ENCODE measurements at regions not wholly inside any gene's neighbourhood (a gene's known extent, or its start where the extent isn't known, plus 50 kb on each side); places are given as distances from the start of the nearest gene placed in this dataset.

DNA sequence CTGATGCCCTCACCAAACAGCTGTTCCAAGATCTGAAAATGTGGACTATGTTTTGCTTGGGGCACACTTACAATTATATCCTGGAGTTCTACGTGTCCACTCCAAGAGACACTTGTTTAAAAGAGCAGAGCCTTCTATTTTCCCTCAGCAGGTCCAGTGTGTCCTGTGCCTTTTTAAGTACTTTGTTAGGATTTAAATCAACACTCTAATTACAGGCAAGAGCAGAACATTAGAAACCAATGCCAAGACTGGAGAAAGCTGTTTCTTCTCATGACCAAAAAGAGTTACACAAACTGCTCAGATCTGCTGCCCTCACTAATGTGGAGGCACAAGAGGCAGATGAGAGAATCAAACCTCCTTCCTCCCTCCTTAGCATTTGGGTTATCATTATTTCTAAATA lies 452.9 kb downstream of the LMO4 start:
- no peak for DNase-seq (ENCODE audit: low spot score)

DNA sequence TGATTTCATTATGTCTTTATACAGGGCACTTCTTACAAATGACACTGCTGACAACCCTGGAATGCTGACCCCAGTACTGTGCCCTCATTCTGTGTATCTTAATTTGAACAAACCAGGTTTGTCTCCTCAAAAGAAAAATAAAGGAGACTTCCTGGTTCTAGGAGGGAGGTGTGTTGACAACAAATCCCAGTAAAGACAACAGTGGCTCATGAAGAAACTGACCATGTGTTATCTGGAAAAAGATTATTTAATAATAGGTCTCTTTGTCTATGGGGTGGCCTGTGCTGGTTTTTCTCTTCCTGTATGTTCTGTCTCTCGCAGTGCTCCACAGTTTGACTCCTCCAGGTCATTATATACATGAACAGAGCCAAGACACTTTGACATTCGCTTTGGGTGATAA lies 454.6 kb downstream of the LMO4 start:
- no peak for DNase-seq (ENCODE audit: low spot score)

DNA sequence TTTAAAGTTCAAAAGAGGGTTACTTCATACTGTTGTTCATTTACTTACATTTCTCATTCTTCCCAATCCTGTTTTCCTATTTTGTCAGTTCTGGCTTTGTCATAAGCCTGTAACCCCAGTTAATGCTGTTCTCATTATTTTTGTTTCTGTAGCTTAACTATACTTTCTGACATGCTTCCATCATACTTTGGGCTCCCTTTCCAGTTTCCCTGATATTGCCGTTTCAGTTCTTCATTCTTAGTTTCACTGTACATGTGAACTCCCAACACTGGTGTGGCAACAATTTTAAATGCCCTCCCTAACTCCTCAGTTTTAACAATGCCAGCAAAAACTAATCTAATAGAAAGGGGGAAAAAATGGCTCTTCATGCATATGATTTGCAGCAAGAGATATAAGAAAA lies 456.7 kb downstream of the LMO4 start:
- no peak for DNase-seq (ENCODE audit: low spot score)

DNA sequence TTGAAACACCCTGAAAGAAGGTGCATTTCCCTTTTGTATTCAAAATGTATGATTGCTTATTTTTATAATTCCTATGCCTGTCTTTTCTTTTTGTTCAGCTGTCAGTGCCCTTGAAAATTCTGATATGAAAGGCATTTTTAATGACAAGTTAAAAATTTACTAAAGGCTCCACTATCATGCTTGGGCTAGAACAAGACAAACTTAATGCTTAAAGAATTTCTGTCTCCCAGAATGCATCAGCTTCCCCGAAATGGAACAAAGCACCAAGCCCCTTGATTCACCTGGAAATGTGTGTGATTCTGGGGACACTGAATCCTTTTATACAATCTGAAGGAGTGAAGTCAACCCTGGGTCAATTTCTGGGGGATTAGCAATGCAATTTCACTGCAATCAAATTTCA lies 457.5 kb downstream of the LMO4 start:
- no peak for DNase-seq (ENCODE audit: low spot score)

DNA sequence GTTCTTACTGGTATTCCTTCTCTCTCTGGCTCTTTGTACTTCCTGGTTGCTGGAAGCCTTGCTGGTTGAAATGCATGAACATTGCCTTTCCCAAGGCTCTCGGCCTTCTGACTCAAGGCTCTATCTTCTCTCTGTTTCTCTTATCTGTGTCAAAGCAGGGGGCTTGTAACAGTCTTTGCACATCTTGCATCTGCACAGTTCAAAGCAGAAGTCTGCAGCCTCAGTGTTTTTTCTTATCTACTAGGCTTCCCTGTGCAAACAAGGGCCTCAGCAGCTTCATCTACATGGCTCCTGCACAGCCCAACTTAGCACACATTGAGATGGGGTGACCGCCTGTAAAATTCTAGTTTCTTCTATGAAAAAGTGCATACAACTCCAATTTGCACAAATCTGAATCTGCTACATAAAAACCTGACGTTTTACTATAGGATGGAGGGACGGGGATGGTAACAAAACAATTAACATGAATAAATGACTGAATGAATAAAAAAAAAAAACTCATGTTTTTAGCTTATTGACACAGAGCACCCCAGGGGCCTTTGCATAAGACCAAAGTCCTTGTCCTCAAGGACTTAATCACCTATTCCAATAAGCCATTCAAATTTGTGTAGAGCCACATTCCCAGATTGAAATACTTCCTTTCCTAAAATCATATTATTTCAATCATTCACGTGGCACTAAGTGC lies 458.3 kb downstream of the LMO4 start:
- no peak for DNase-seq (ENCODE audit: low spot score)

DNA sequence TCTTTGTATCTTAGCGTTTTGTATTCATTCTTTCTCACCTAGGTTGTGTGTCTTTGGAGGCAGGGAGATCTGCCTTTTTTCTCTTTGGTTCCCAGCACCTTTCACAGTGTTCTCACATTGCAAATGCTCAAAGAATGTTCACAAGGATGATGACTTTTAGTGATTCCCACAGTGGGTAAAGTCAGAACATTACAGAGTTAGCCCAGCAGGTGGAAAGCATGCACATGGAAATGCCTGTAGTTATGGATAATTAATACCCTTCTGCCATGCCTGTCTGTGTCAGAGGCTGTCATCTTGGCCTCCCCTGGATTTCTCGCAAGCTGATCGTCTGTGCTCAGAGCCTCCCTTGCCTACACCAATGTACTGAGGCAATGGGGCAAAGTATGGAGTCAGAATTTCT lies 458.9 kb downstream of the LMO4 start:
- DNase-seq (ENCODE audit: low spot score): no peak

DNA sequence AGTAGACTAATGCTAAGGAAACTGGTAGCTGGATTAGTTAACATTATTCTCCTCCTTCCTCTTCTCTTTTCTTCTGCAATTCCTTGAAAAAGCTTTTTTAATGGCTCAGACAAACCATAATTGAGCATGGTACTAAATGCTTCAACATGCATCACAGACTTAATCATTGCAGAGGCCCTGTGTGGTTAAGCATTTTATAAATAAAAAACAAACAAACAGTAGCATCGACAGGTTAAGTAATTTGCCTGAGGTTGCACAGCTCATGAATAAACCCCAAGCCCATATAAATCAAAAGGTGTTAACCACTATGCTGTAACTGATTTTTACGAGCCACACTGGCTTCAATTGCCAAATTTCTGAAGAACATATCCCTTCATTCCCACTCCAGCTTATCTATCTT lies 462.1 kb downstream of the LMO4 start:
- DNase-seq (ENCODE audit: low spot score): no peak

DNA sequence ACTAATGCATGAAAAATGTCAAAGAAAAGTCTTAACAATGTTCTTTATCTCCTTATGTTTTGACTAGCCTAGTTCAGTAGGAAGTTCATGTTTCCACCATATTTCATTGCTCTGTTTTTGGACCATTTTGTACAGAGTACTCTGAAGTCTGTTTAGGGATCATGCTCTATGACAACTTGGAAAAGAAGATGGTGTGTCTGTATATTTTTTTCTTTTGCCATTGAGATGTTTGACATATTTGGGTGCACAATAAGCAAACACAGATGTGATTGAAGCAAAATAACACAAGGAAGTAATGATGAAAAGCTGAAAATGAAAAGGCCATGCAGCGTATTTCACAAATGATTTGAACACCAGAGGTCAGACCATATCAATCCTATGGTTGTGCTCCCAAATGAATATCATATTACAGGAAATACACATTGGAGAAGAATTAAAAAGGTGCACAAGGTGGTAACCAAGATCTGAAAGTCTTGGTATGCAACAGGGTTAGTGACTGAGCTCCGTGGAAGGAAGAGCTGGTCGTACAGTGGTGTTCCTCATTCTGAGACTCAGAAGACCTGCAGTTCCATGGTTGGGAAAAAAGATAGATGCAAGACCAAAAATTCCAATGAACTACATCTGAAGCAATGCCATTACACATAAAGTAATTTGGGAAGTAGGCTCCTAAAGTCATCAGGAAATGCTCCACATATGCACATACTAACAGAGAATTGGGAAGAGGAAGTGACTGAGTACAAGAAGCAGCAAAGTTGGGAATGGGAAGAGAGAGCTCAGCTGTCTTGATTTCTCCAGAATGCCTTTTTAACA lies 463.5 kb downstream of the LMO4 start:
- no peak for DNase-seq (ENCODE audit: low spot score)

DNA sequence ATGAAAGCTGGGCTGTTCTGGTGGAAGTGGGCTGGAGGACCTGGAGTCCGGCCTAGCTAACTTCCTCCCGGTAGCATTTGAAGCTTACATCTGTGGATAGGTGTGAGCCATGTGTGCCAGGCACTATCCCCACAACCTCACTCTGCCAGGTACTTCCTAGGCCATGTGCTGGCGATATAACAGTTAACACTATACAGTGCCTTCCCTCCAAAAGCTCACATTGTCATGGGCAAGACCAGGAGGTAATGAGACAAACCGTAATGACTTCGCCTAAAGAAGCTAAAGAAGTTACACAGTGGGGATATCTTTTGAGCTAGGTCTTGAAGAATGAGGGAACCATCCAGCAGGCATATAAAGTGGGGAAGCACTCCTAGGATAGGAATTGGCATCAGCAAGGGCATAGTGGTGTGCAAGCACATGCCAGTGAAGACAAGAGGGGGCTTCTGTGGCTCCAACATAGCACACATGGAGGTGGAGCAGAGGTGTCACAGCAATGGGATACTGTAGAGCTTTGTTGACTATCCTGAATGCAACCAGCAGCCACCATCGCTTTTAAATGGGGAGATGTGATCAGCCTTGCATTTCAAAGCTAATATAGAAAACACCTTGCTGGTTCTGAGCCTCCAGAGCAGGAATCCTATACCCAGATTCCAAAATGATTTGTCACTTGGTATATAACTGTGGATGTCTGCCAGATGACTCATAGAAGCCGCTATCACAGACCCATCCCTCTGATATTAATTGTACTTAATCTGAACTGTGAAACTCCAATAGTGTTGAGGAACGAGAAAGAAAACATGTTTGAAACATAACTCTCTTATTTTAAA lies 466.3 kb downstream of the LMO4 start:
- peak; percentile 58 for DNase-seq (ENCODE audit: low spot score)

DNA sequence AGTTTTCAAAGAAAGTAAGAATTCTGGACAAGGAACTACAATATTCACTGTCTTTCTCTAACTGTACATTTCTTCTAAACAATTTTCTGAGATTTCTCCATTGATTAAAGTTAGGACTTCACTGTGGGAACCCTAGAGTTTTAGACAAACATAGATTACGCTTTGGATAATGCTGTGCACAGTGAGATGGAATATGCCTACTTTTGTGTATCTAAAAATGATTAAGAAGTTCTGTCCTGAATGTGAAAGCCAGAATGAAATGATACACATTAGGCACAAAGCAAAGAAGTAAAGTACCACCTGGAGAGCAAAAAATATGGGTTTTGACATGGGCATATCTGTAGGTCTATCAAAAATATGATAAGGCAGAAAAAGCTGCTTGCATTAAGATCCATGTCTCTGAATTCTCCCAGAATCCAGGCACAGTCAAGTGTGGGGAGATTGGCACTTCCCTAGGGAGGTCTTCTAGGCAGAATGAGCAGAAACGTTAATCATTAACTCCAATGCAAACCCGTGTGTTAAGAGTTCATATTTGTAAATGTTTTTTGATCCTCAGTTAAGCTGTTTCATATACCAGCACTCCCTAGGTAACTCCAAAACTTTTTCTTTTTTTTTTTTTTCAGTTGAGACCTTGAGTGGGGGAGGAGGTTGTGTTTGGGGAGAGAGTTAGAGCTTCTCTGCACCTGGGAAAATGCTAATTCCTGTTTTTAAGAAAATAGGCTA lies 467.1 kb downstream of the LMO4 start:
- DNase-seq (ENCODE audit: low spot score): peak; percentile 38

DNA sequence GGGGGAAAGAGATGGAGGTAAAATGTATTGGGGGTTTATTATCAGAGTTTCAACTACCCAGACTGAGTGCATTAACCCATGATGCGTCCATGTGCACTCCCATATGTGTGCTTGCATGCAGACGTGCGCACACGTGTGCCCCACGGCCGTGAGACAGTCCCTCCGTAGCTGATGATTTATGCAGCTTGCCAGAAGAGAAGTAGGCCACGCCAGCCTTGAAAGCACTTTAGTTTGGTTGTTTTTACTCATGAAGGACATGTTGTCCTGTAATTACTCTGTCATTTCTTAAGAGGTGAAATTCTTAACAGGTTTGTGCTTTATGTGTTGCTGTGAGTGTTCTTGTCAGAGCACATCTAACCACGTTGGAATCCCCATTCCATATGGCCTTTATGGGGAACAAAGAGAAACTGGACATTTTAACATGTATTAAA lies 467.8 kb downstream of the LMO4 start:
- DNase-seq (ENCODE audit: low spot score): no peak

DNA sequence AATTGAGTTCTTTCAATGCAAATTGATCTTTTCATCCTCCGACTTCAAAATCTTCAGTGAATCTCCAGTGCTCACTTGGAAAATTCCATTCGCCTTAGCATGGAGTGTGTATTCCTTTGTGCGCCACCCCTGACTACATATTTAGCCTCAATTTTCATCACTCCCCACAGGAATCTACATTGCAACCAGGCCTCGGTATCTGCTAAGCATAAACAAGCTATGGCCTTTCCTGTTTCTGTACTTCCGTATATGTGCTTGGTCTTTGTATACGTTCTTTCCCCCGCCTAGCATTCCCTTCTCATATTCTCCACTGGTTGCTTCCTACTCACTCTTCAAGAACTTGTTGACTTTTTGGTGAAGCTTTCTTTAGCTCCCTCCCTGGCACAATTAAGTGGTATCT lies 470.8 kb downstream of the LMO4 start:
- DNase-seq (ENCODE audit: low spot score): no peak

DNA sequence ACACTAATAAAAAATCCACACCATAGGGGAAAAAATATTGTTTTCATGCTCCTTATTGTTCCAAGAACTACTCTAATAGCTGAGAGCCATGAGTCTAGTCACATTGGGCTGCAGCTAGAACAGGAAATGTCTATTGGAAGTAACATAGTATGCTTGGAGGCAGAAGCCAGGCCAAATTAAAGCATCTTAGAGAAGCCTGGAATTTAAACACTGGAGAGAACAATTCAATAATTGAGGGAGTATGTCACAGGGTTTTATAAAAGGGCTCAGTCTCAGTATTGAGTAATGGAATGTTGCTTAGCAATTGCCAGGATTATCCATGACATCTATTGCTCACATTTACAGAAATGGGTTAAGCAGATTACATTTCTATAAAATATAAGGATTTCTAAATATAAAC lies 471.3 kb downstream of the LMO4 start:
- no peak for DNase-seq (ENCODE audit: low spot score)

DNA sequence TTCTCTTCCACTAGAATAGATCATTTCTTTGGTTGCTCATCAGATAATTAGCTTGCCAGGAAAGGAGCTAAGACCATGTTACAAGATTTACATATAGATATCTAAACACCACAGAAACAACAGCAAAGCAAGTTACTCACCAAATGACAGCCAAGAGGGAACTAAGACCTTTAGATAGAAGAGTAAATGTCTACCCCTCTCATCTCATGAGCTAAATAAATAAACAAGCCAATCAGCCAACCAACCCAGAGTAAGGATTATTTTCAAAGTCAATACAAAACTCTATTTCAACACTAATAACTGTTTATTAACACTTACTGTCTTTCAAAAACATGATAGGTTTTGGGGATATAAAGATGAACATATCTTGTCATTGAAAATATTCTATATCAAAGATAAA lies 474.7 kb downstream of the LMO4 start:
- DNase-seq (ENCODE audit: low spot score): no peak

DNA sequence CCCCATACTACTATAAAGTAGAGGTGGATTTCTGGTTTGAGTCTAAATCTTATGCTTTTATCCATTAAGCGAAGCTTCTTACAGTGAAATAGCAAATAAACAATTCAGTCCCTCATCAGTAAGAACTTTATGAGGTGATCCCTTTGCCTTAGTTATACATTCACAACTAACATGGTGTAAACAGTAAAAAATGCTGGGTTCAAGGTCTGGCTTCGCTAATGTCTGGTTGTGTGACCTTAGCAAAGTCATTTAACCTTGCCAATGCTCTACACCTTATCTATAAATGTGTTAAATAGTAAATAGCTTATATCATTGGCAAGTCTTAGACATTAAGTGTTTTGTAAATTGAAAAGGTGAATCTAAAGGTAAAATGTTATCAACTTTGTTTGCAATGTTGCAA lies 475.4 kb downstream of the LMO4 start:
- no peak for DNase-seq (ENCODE audit: low spot score)

DNA sequence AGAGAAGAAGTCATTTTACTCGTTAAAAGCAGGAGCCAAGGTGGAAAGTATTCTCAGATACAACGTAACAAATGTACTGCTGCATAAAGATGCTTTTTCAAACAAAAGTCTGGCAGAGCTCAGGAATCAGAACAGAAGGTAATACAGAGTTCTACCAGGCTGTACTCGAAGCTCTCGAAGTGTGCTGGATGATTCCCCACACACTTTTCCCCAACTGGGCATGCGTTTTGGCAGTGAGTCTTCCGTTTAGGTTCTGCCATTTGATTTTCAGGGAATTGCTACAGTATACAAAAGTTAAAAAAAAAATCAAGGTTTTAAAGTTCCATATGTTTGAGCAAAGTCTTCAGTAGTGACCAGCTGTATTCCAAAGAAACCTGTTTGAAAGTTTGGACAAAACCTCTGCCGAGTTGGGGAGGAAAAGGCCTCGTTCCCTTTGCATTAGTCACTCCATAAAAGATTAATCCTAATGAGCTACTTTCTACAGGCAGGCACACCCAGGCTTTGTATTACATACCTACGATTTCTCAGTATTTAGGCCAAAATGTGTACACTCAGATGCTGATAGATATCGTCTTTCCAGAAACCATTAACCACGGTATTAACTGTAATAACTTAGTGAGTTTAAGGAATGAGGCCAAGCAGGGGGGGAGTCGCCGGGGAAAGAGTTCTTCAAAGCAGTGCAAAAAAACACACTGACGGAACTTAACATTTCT lies 477.1 kb downstream of the LMO4 start:
- DNase-seq (ENCODE audit: low spot score): peak; percentile 48

DNA sequence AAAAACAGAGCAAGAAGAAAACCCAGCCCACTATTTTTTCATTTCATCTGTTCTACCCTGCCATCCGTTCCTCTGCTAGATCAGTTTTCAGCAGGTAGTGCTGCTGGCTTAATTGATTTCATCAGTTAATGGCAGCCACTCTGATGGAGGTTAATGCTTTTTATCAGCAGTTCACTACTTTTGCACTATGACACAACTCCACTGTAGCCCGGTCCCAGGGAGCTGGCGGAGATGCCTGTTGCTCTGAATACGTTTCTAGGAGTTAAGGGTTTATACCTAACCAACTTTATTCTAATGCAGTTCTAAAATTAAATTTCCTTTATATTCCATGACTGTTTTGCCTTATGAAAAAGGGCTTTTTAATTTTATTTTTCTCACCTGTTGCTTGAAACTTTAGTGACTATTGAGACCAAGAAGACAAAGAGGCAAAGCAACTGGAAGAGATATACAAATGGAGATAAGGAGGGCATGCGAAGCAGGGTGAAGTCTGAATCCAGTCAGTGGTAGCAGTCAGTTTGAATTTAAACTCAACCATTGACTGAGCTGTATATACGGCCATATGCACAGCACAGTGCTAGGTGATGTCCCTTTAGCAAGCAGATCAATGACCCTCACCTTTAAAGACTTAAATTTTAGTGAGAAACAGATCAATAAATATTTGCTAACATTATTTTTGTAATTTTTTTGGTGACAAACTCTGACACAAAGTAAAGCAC lies 477.9 kb downstream of the LMO4 start:
- DNase-seq (ENCODE audit: low spot score): peak; percentile 19

DNA sequence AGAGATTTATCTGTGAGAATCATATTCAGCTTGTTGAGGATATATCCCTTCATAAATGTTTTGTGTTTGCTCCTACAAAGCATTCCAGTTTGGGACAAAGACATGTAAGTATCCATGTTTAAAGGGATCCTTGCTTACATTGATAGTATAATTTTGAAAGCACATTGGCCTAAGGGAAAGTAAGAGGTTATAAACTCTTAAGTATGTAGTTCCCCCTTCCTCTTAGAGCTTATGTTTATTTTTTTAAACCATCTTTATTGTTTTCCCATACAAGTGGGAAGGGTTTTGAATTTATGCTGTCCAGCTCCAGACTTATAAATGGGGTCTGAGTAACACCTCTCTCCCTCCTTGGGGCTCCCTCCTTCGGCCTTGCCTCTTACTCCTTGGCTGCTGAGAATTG lies 481.5 kb downstream of the LMO4 start:
- DNase-seq (ENCODE audit: low spot score): no peak

DNA sequence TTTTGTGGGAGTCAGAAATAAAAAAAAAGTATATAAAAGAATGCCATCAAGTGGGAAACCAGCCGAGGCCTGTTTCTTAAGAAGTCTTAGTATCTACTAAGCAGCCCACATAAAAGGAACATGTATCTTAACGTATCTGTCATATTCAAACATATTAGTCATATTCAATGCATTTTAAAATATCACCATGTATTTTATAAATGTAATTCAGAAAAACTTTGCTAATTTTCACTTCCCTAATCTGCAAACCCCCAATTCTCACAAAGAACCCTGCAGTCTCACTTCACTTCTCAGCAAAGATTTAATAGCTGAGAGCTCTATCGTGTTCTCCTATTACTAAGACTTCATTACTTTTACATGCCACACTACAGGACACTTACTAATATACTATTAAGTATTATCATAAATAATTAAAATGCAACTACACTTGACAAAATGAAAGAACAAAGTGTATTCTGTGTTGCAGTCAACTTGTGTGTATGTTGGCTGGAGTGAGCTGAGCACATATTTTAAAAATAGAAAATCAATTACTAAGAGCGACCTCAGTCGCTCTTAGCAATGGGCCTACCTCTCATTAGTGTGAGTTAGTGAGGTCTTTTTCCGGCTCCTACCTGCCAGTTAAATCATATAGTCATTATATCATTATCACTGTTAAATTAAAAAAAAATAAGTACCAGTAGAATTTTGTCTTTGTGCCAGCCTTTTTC lies 484.3 kb downstream of the LMO4 start:
- DNase-seq (ENCODE audit: low spot score): no peak

DNA sequence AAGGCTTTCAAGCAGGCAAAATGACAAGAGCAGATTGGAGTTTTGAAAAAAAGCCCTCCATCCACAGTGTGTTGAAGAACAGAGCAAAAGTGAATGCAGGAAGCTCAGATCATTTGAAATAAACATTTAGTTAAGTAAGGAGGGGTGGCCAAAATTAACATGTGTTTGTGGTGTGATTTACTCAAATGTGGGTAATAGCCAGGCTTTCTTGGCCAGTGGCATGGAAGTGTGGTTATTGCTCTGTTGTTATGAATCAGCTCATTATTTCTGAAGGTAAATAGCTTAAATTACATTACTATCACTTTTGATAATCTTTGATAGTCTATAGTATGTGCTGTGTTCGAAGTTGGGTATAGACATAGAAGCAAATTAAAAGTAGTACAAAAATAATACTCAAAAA lies 485.9 kb downstream of the LMO4 start:
- no peak for DNase-seq (ENCODE audit: low spot score)

Measured in mucosa of gallbladder (tissue), 1 donor.